Posterior vena cava (tissue), 2 donors: ENCODE measurements at regions not wholly inside any gene's neighbourhood (a gene's known extent, or its start where the extent isn't known, plus 50 kb on each side); places are given as distances from the start of the nearest gene placed in this dataset.
"Not testable (repeated sequence)": the region's sequence is repeated elsewhere in the genome, so short reads cannot be mapped to it uniquely, and the experiment has no call there.

Experiments used
- DNase-seq: peaks from one replicate; pipeline ENCODE4 v3.0.0-alpha.2; 2020; ENCODE audit warnings: low spot score
- intact Hi-C, 2 donors: fragments of 100-400 bp; cut with DNase I; formaldehyde crosslinking; loops; one replicate each; pipeline versions ENCODE4 v1.14.1 to v1.14.2; 2022 to 2023
- donor health status: DM: yes; HTN: yes; CAD: no.
- donor health status: DM: yes; HTN: yes; CAD: no.

GRCh38 chr6:6411115-6411514 lies 90.7 kb upstream of the F13A1 start:
- no peak for DNase-seq

GRCh38 chr6:6412221-6412620 lies 91.8 kb upstream of the F13A1 start:
- DNase-seq: no peak
- intact Hi-C loops: no loop called here

More at GRCh38 chr6:6411115-6411514, 90.7 kb upstream of the F13A1 start:
- intact Hi-C loops: no loop called here

GRCh38 chr6:6412700-6413099 lies 92.2 kb upstream of the F13A1 start:
- intact Hi-C loops: no loop called here
- no peak for DNase-seq

- DNase-seq: no peak
- intact Hi-C loops: no loop called here
Observed at GRCh38 chr6:6414931-6415330, 94.5 kb upstream of the F13A1 start.

- intact Hi-C loops: no loop called here
- no peak for DNase-seq
Observed at GRCh38 chr6:6417475-6417874, 97.0 kb upstream of the F13A1 start.

GRCh38 chr6:6418421-6418820 lies 98.0 kb upstream of the F13A1 start:
- no peak for DNase-seq
- intact Hi-C loops: no loop called here

- no peak for DNase-seq
- intact Hi-C loops: no loop called here
Observed at GRCh38 chr6:6420107-6420506, 99.6 kb upstream of the F13A1 start.

- intact Hi-C loops: no loop called here
- no peak for DNase-seq
Observed at GRCh38 chr6:6434151-6434550, 113.7 kb upstream of the F13A1 start.

- no peak for DNase-seq
- intact Hi-C loops: no loop called here
Observed at GRCh38 chr6:6434723-6435122, 114.3 kb upstream of the F13A1 start.

GRCh38 chr6:6436366-6436765 lies 115.9 kb upstream of the F13A1 start:
- DNase-seq: no peak
- intact Hi-C loops: no loop called here

GRCh38 chr6:6436946-6437345 lies 116.5 kb upstream of the F13A1 start:
- intact Hi-C loops: no loop called here
- no peak for DNase-seq

GRCh38 chr6:6438286-6438685 lies 117.8 kb upstream of the F13A1 start:
- intact Hi-C loops: no loop called here
- no peak for DNase-seq

GRCh38 chr6:6439778-6440177 lies 119.3 kb upstream of the F13A1 start:
- no peak for DNase-seq
- intact Hi-C loops: no loop called here

- intact Hi-C loops: no loop called here
- DNase-seq: no peak
Observed at GRCh38 chr6:6452002-6452401, 131.5 kb upstream of the F13A1 start.

GRCh38 chr6:6453186-6453585 lies 132.7 kb upstream of the F13A1 start:
- DNase-seq: no peak
- intact Hi-C loops: no loop called here

GRCh38 chr6:6455272-6455671 lies 133.2 kb upstream of the LY86 start:
- intact Hi-C loops: no loop called here

GRCh38 chr6:6458172-6458571 lies 130.3 kb upstream of the LY86 start:
- no peak for DNase-seq
- intact Hi-C loops: no loop called here

More at GRCh38 chr6:6455272-6455671, 133.2 kb upstream of the LY86 start:
- no peak for DNase-seq

GRCh38 chr6:6459963-6460362 lies 128.6 kb upstream of the LY86 start:
- DNase-seq, intact Hi-C loops: not testable (repeated sequence)

GRCh38 chr6:6460416-6460815 lies 128.1 kb upstream of the LY86 start:
- no peak for DNase-seq
- intact Hi-C loops: no loop called here

- intact Hi-C loops: no loop called here
- no peak for DNase-seq
Observed at GRCh38 chr6:6461138-6461537, 127.4 kb upstream of the LY86 start.

GRCh38 chr6:6466967-6467761 lies 121.4 kb upstream of the LY86 start:
- intact Hi-C loops: no loop called here
- DNase-seq: no peak

GRCh38 chr6:6469074-6469473 lies 119.4 kb upstream of the LY86 start:
- DNase-seq: no peak
- intact Hi-C loops: no loop called here
